A673 (cell line): ENCODE measurements at regions not wholly inside any gene's neighbourhood (a gene's known extent, or its start where the extent isn't known, plus 50 kb on each side); places are given as distances from the start of the nearest gene placed in this dataset.

Source experiments
- BruUV-seq: library from RNA; stranded (reverse); fragments of 400-500 nt; replicated peaks from 2 replicates; lab custom pipeline; 2021; lab: Mats Ljungman, UMichigan
- CTCF ChIA-PET: fragments of 300-600 bp; sonication (Branson Sonifier 250); formaldehyde crosslinking; loops from one replicate; lab custom pipeline; 2022; ENCODE audit warnings: antibody characterized with exemption; lab: Charles Lee
- POLR2A ChIA-PET: fragments of 300-600 bp; sonication (Branson Sonifier 250); formaldehyde crosslinking; loops from one replicate; lab custom pipeline; 2022; ENCODE audit warnings: antibody characterized with exemption; ENCODE audit not compliant: low non-redundant PET; lab: Charles Lee
- DNase-seq: peaks from one replicate; pipeline ENCODE4 v3.0.0-alpha.2; 2015; ENCODE audit warnings: low spot score
- H3K27ac ChIP-seq: fragments of 200-600 bp; sonication (generic); 2 replicates; pipeline ENCODE4 v1.5.1; 2016; ENCODE audit warnings: mixed run types, low read depth, mild to moderate bottlenecking, mixed read lengths, antibody characterized with exemption, low read length; ENCODE audit not compliant: poor library complexity, severe bottlenecking
- H3K27me3 ChIP-seq: fragments of 200-600 bp; sonication (generic); replicated peaks from 2 replicates; pipeline ENCODE4 v1.6.1; 2017; ENCODE audit warnings: mixed run types, low read depth, mild to moderate bottlenecking, mixed read lengths, antibody characterized with exemption, low read length; ENCODE audit not compliant: insufficient read depth, poor library complexity
- H3K36me3 ChIP-seq: fragments of 200-600 bp; sonication (generic); 2 replicates; pipeline ENCODE4 v1.6.1; 2016; ENCODE audit warnings: mixed run types, mild to moderate bottlenecking, mixed read lengths, antibody characterized with exemption, low read length; ENCODE audit not compliant: insufficient read depth, poor library complexity, severe bottlenecking
- H3K4me1 ChIP-seq: fragments of 200-600 bp; sonication (generic); 2 replicates; pipeline ENCODE4 v1.6.1; 2017; ENCODE audit warnings: mixed run types, mild to moderate bottlenecking, mixed read lengths, antibody characterized with exemption, low read length; ENCODE audit not compliant: insufficient read depth, poor library complexity, severe bottlenecking
- H3K4me3 ChIP-seq: fragments of 200-600 bp; sonication (generic); 2 replicates; pipeline ENCODE4 v1.5.1; 2016; ENCODE audit warnings: low read depth, mixed run types, mild to moderate bottlenecking, mixed read lengths, low read length; ENCODE audit not compliant: poor library complexity, severe bottlenecking
- H3K9me3 ChIP-seq: fragments of 200-600 bp; sonication (generic); 2 replicates; pipeline ENCODE4 v1.6.1; 2016; ENCODE audit warnings: mixed run types, low read depth, mild to moderate bottlenecking, mixed read lengths, antibody characterized with exemption, low read length; ENCODE audit not compliant: poor library complexity, severe bottlenecking
- CTCF ChIP-seq: fragments of 300-800, 200-600 bp; sonication (generic); conservative IDR thresholded peaks from 2 replicates; pipeline ENCODE4 v1.5.1; 2017; ENCODE audit warnings: low read depth, mild to moderate bottlenecking, antibody characterized with exemption, low read length, moderate library complexity, mixed read lengths
- EZH2 ChIP-seq: fragments of 200-600 bp; sonication (generic); IDR thresholded peaks from 2 replicates; pipeline ENCODE4 v1.6.1; 2017; ENCODE audit warnings: borderline replicate concordance, low read depth, mild to moderate bottlenecking, mixed read lengths, antibody characterized with exemption, low read length; ENCODE audit not compliant: poor library complexity, severe bottlenecking
- intact Hi-C: fragments of 100-400 bp; cut with micrococcal nuclease; formaldehyde crosslinking; loops from one replicate; pipeline ENCODE4 v1.10.0; 2022; ENCODE audit not compliant: unreplicated experiment

- intact Hi-C loops, result no loop called here
- Histone ChIP-seq H3K4me3 (no peak overlapping the region), H3K9me3 (no peaks in the 10 kb centered on the region), H3K36me3 (no peaks in the 10 kb centered on the region), H3K27me3 (peaks cover 3% of the 10 kb centered on the region), H3K4me1 (no peaks in the 10 kb centered on the region), H3K27ac (no peak overlapping the region)
- no TSS peak for BruUV-seq
- no peak for DNase-seq
- CTCF ChIA-PET, result no interaction called here
- POLR2A ChIA-PET, result no interaction called here
- no peak for TF ChIP-seq EZH2
- TF ChIP-seq CTCF, result no peak
These were observed 119.1 kb downstream of the NDUFA10 start for GRCh38 chr2:239905884-239906654.

GRCh38 chr2:239905306-239905705 lies 119.8 kb downstream of the NDUFA10 start:
- H3K27ac ChIP-seq, result no peak overlapping the region
- no peaks in the 10 kb centered on the region for H3K4me1 ChIP-seq
- no peak for DNase-seq
- no peaks in the 10 kb centered on the region for H3K36me3 ChIP-seq
- ChIA-PET CTCF (no interaction called here), POLR2A (no interaction called here)
- H3K27me3 ChIP-seq, result peaks cover 3% of the 10 kb centered on the region
- intact Hi-C loops, result no loop called here
- no peak for TF ChIP-seq CTCF
- TF ChIP-seq EZH2, result no peak
- BruUV-seq, result no TSS peak
- H3K9me3 ChIP-seq, result no peaks in the 10 kb centered on the region
- H3K4me3 ChIP-seq, result no peak overlapping the region

GRCh38 chr2:239904496-239904895 lies 120.6 kb downstream of the NDUFA10 start:
- peaks cover 3% of the 10 kb centered on the region for H3K27me3 ChIP-seq
- BruUV-seq, result no TSS peak
- no peak overlapping the region for H3K27ac ChIP-seq
- ChIA-PET POLR2A (no interaction called here), CTCF (no interaction called here)
- intact Hi-C loops, result no loop called here
- no peak for DNase-seq
- no peaks in the 10 kb centered on the region for H3K36me3 ChIP-seq
- H3K4me1 ChIP-seq, result no peaks in the 10 kb centered on the region
- TF ChIP-seq EZH2 (no peak), CTCF (no peak)
- no peaks in the 10 kb centered on the region for H3K9me3 ChIP-seq
- no peak overlapping the region for H3K4me3 ChIP-seq
